ENCODE measurements at regions not wholly inside any gene's neighbourhood (a gene's known extent, or its start where the extent isn't known, plus 50 kb on each side); places are given as distances from the start of the nearest gene placed in this dataset.

- DNase-seq (ENCODE audit: low spot score) = no peak
Observed at GRCh38 chr22:48253136-48253535, 1490.7 kb downstream of the TBC1D22A start.

GRCh38 chr22:48251629-48252028 is 1489.2 kb downstream of the TBC1D22A start:
- DNase-seq (ENCODE audit: low spot score) = no peak

- DNase-seq (ENCODE audit: low spot score) = no peak
Observed at GRCh38 chr22:48250937-48251530, 1488.6 kb downstream of the TBC1D22A start.

DNA sequence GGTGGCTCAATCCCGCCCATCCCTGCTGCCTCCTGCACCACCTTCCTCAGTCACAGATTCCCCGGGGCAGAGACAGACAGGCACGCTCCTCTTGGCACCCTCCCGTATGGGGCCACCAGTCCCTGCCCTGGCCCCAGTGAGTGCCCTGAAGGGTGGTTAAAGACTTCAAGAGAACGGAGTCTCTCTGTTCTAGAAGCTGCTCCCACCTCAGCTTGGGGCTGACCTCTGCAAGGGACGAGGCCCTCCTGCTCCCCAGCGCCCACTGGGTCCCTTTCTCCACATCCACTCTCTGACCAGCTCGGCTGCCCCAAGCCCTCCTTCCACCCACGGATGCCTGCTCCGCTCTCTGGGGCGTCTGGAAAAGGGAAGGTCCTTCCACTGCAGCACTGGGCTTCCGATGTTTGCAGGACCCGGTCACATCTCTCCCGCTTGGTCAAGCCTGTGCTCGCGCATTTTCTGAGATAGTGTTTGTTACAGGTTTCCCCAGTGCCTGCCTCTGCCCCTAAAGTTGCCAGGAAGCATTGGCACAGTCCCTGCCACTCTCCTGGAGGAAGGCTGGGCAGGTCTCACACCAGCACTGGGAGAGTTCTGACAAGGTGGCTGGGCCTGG is 1487.9 kb downstream of the TBC1D22A start:
- DNase-seq (ENCODE audit: low spot score) = no peak

DNA sequence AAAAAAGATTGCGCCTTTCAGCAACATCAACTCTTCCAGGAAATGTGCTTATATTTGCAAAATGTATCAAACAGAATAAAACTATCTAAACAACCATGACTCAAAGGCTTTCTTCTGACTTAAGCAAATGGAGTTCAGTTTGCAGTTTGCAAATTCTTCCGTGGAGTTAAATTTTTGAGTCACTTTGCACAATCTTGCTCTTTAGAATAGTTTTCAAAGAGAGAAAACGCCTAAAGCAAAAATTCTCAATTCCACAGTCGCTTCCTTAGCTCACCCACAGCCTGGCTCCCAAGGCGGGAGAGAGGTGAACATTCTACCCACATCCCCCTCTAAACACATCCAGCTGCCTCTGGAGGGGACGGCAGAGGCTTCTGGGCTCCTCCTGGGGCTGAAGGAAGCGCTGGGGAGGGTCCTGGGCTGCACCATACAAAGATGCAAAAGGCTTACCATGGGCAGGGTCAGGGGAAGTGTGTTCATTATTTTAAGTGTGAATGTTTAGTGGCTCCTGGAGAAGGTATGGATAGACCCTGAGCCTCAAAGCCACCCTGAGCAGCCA is 1487.3 kb downstream of the TBC1D22A start:
- DNase-seq (ENCODE audit: low spot score) = no peak

GRCh38 chr22:48248901-48249455 is 1486.5 kb downstream of the TBC1D22A start:
- no peak for DNase-seq (ENCODE audit: low spot score)

GRCh38 chr22:48247829-48248228 is 1485.4 kb downstream of the TBC1D22A start:
- DNase-seq (ENCODE audit: low spot score) = no peak

- no peak for DNase-seq (ENCODE audit: low spot score)
Observed at GRCh38 chr22:48245196-48245485, 1482.7 kb downstream of the TBC1D22A start.

GRCh38 chr22:48244388-48245195 is 1482.1 kb downstream of the TBC1D22A start:
- no peak for DNase-seq (ENCODE audit: low spot score)

DNA sequence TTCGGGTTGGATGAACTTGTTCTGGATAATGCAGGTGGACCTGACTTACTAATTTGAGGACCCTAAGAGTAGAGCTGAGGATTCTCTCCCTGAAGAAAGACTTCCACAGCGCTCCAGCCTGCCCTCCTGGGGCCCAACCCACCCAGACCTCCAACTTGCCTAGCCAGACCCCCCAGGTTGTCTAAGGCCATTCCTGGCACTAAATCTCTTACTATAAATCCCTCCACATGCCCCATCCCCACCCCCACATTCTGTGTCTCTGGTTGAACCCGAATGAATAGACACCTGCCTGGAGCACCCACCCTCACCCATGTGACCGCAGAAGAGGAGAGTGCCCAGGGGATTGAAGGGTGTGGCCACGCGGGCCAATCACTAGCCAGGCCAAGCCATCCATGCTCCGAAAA is 1480.0 kb downstream of the TBC1D22A start:
- DNase-seq (ENCODE audit: low spot score) = no peak

DNA sequence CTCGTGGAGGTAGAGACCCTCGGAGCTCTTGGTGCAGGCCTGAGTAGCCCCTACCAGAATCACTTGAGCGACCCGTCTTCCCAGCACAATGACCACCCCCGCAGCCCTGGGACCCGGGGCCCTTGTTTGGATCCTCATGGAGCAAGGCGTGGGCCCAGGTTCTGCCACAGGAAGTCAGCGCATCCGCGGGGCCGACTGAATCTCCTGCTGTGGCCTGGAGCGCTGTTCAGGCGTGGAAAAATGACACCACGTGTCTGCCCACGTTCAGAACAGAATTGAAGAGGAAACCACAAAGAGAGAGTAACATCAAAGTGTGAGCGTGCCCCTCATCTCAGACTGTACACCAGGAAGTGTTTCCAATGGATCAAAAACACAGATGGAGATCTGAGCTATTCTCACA is 1479.2 kb downstream of the TBC1D22A start:
- DNase-seq (ENCODE audit: low spot score) = no peak

DNA sequence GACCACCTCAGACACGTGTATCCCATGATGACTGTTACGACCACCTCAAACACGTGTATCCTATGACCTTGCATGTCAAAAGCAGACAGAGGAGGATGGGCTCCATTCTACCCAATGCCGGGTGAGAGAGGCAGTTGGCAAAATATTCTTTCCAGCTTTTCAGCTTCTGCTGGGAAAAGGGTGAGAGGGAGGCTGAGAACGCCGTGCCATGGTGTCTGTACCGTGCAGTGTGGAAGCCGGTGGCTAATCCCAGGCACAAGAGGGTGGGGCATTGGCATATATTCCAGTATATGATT is 1478.4 kb downstream of the TBC1D22A start:
- DNase-seq (ENCODE audit: low spot score) = no peak

DNA sequence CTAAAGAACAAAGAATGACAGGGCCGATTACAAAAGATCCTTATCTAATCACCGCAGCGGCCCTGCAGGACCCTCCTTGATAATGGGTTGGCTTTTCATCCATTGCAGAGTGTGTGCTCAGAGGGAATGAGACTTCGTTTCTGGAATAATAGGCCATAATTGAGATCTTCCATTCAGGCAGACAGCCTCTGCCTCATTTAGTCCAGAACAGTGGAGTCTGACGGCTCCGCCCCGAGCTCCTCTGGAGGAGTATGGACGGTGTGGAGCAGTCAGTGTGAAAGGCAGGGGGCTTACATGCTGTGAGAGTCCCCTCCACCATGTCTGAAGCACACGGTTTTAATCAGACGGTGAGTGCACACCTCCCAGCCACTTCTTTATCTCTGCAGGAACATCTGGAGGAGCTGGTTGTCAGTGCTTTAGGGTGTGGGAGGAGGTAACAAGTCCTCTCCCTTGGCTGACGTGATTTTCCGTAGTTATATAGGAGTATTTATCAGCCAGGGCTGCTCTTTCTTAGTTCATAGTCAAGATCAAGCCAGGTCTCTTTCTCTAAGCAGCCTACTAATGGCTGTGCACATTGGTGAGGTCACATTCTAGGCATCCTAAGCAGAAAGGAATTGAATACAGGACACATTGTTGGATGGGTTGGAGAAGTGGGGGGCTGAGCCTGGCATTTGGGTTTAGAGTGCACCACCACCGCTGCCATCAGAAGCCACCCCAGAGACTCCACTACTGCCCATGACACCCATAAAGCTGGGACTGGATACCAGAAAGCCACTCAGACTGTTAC is 1477.9 kb downstream of the TBC1D22A start:
- DNase-seq (ENCODE audit: low spot score) = no peak

- no peak for DNase-seq (ENCODE audit: low spot score)
Observed at GRCh38 chr22:48239461-48240147, 1477.2 kb downstream of the TBC1D22A start.

GRCh38 chr22:48238966-48239365 is 1476.5 kb downstream of the TBC1D22A start:
- no peak for DNase-seq (ENCODE audit: low spot score)

DNA sequence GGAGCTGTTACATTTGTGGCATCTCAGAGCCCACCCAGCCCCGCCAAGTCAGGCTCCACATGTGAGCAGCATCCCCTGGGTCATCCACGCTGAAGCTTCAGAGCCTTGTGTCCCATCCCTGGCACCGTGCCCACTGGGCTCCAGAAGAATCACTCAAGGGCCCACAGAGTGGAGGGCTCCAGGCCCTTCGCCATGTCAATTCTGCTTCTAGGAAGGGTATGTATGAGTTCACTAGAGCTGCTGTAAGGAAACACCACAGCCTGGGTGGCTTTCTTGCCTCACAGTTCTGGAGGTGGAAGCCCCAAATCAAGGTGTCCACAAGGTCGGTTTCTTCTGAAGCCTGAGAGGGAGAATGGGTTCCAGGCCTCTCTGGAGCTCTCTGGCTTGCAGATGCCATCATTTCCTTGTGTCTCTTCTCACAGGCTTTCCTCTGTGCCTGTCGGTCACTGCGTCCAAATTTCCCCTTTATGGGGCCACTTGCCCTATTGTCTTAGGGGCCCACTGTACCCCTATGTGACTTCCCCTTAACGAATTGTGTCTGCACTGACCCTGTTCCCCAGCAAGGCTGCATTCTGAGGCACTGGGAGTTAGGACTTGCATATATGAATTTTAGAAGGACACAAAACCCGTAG is 1476.0 kb downstream of the TBC1D22A start:
- no peak for DNase-seq (ENCODE audit: low spot score)

DNA sequence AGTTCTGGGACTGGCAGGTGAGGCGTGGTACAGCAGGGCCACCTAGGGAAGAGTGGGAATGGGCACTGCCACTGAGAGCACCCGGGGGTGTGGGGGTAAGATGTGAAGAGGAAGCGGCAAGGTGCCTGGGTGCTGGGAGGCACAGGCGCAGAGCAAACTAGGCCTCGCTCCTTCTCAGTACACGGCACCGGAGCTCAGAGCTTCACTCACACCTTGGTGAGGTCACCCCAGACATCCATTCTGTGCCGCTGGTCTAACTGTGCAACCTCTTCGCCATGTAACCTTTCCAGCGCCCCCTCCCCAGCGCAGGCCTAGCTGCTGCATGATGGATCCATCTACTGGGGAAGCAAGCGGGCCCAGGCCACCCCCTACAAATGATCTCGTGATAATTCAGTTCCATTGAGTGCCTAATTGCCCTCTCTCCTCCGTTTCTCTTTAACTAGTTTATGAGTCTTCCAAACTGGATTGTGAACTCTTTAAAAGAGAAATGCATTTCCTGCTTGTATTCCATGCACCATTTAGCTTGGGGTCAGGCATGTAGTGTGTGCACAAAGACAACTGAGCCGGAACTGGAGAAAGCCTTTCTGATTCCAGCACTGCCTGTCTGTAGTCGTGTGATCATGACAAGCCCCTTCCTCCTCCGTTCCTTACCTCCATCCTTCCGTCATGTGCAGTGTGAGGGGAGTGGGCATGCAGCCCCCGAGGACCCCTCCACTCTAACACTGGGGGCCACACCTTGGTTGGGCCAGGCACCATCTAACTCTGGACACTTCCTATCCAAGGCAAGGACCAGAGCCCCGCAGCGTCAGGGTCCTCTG is 1475.2 kb downstream of the TBC1D22A start:
- DNase-seq (ENCODE audit: low spot score) = no peak

DNA sequence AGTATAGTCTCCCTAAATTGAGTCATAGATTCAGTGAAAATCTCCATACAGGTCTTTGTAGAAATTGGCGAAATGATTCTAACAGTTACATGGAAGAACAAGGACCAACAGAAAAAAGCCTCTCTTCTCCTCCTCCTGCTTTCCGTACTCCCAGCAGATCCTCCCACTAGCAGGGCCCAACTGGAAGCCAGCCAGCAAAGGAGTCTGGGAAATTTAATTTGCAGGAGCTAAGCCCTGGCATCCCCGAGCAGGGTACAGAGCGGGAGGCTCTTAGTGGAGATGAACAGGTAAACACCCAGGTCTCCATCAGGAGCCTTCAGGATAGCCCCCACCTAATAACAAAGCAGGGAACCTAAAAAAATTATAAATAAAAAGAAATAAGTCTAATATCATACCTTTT is 1473.8 kb downstream of the TBC1D22A start:
- DNase-seq (ENCODE audit: low spot score) = no peak

GRCh38 chr22:48235744-48236143 is 1473.3 kb downstream of the TBC1D22A start:
- DNase-seq (ENCODE audit: low spot score) = no peak

- no peak for DNase-seq (ENCODE audit: low spot score)
Observed at GRCh38 chr22:48234011-48234410, 1471.6 kb downstream of the TBC1D22A start.
